ENCODE measurements at regions not wholly inside any gene's neighbourhood (a gene's known extent, or its start where the extent isn't known, plus 50 kb on each side); places are given as distances from the start of the nearest gene placed in this dataset.

GRCh38 chr5:34522599-34523386, 133.3 kb upstream of the RAI14 start:
- H3K27me3 Mint-ChIP-seq, result no peaks in the 10 kb centered on the region
- H3K4me3 Mint-ChIP-seq, result peak overlapping the region in 1 of 4 donors; percentile 1
- H3K9me3 Mint-ChIP-seq, result no peaks in the 10 kb centered on the region
- H3K27ac Mint-ChIP-seq, result no peak overlapping the region
- no peaks in the 10 kb centered on the region for H3K36me3 Mint-ChIP-seq
- H3K4me1 Mint-ChIP-seq, result peaks cover 0 to 2% (median 0%) of the 10 kb centered on the region in 3 donors

GRCh38 chr5:34523387-34523726, 132.8 kb upstream of the RAI14 start:
- H3K9me3 Mint-ChIP-seq, result no peaks in the 10 kb centered on the region
- H3K36me3 Mint-ChIP-seq, result no peaks in the 10 kb centered on the region
- no peak overlapping the region for H3K4me3 Mint-ChIP-seq
- peaks cover 0 to 2% (median 0%) of the 10 kb centered on the region in 3 donors for H3K4me1 Mint-ChIP-seq
- H3K27me3 Mint-ChIP-seq, result no peaks in the 10 kb centered on the region
- H3K27ac Mint-ChIP-seq, result no peak overlapping the region

- Mint-ChIP-seq H3K27me3 (no peaks in the 10 kb centered on the region), H3K36me3 (no peaks in the 10 kb centered on the region), H3K4me1 (peaks cover 0 to 2% (median 0%) of the 10 kb centered on the region in 3 donors), H3K9me3 (no peaks in the 10 kb centered on the region), H3K4me3 (no peak overlapping the region), H3K27ac (peak overlapping the region in 1 of 3 donors; percentile 11)
Observed at GRCh38 chr5:34524123-34524522, 132.0 kb upstream of the RAI14 start.

- Mint-ChIP-seq H3K4me3 (no peak overlapping the region), H3K27me3 (no peaks in the 10 kb centered on the region), H3K4me1 (peaks cover 0 to 2% (median 0%) of the 10 kb centered on the region in 3 donors), H3K9me3 (no peaks in the 10 kb centered on the region), H3K27ac (no peak overlapping the region), H3K36me3 (no peaks in the 10 kb centered on the region)
Observed at GRCh38 chr5:34525761-34526160, 130.4 kb upstream of the RAI14 start.

GRCh38 chr5:34526682-34527305, 129.3 kb upstream of the RAI14 start:
- H3K27me3 Mint-ChIP-seq, result no peaks in the 10 kb centered on the region
- no peaks in the 10 kb centered on the region for H3K36me3 Mint-ChIP-seq
- no peak overlapping the region for H3K4me3 Mint-ChIP-seq
- no peaks in the 10 kb centered on the region for H3K9me3 Mint-ChIP-seq
- H3K4me1 Mint-ChIP-seq, result peaks cover 0 to 2% (median 0%) of the 10 kb centered on the region in 3 donors
- no peak overlapping the region for H3K27ac Mint-ChIP-seq

GRCh38 chr5:34529581-34530331, 126.4 kb upstream of the RAI14 start:
- H3K9me3 Mint-ChIP-seq, result no peaks in the 10 kb centered on the region
- H3K4me3 Mint-ChIP-seq, result no peak overlapping the region
- H3K4me1 Mint-ChIP-seq, result peaks cover 0 to 2% (median 0%) of the 10 kb centered on the region in 3 donors
- no peaks in the 10 kb centered on the region for H3K27me3 Mint-ChIP-seq
- no peak overlapping the region for H3K27ac Mint-ChIP-seq
- no peaks in the 10 kb centered on the region for H3K36me3 Mint-ChIP-seq

GRCh38 chr5:34530637-34531036, 125.5 kb upstream of the RAI14 start:
- H3K27me3 Mint-ChIP-seq, result peaks cover 2% of the 10 kb centered on the region
- H3K27ac Mint-ChIP-seq, result no peak overlapping the region
- peaks cover 0 to 2% (median 0%) of the 10 kb centered on the region in 3 donors for H3K4me1 Mint-ChIP-seq
- H3K4me3 Mint-ChIP-seq, result no peak overlapping the region
- H3K36me3 Mint-ChIP-seq, result no peaks in the 10 kb centered on the region
- no peaks in the 10 kb centered on the region for H3K9me3 Mint-ChIP-seq

GRCh38 chr5:34531751-34532360, 124.3 kb upstream of the RAI14 start:
- H3K4me3 Mint-ChIP-seq, result no peak overlapping the region

GRCh38 chr5:34533582-34534522, 122.3 kb upstream of the RAI14 start:
- no peak overlapping the region for H3K27ac Mint-ChIP-seq
- no peak overlapping the region for H3K4me3 Mint-ChIP-seq
- H3K4me1 Mint-ChIP-seq, result peaks cover 0 to 2% (median 0%) of the 10 kb centered on the region in 3 donors
- H3K27me3 Mint-ChIP-seq, result peaks cover 2% of the 10 kb centered on the region
- H3K9me3 Mint-ChIP-seq, result no peaks in the 10 kb centered on the region
- no peaks in the 10 kb centered on the region for H3K36me3 Mint-ChIP-seq

More at GRCh38 chr5:34531751-34532360, 124.3 kb upstream of the RAI14 start:
- Mint-ChIP-seq H3K27ac (no peak overlapping the region), H3K4me1 (peaks cover 0 to 2% (median 0%) of the 10 kb centered on the region in 3 donors), H3K9me3 (no peaks in the 10 kb centered on the region), H3K27me3 (peaks cover 2% of the 10 kb centered on the region), H3K36me3 (no peaks in the 10 kb centered on the region)

- H3K27ac Mint-ChIP-seq, result no peak overlapping the region
- H3K4me3 Mint-ChIP-seq, result no peak overlapping the region
- peaks cover 0 to 2% (median 0%) of the 10 kb centered on the region in 3 donors for H3K4me1 Mint-ChIP-seq
- no peaks in the 10 kb centered on the region for H3K36me3 Mint-ChIP-seq
- H3K27me3 Mint-ChIP-seq, result peaks cover 2% of the 10 kb centered on the region
- H3K9me3 Mint-ChIP-seq, result no peaks in the 10 kb centered on the region
Observed at GRCh38 chr5:34534523-34535103, 121.5 kb upstream of the RAI14 start.

- peaks cover 0 to 2% (median 0%) of the 10 kb centered on the region in 3 donors for H3K4me1 Mint-ChIP-seq
- H3K36me3 Mint-ChIP-seq, result no peaks in the 10 kb centered on the region
- H3K9me3 Mint-ChIP-seq, result no peaks in the 10 kb centered on the region
- H3K27ac Mint-ChIP-seq, result no peak overlapping the region
- no peak overlapping the region for H3K4me3 Mint-ChIP-seq
- H3K27me3 Mint-ChIP-seq, result peaks cover 2% of the 10 kb centered on the region
Observed at GRCh38 chr5:34535433-34535832, 120.7 kb upstream of the RAI14 start.

GRCh38 chr5:34535944-34536623, 120.0 kb upstream of the RAI14 start:
- H3K27ac Mint-ChIP-seq, result no peak overlapping the region
- H3K36me3 Mint-ChIP-seq, result no peaks in the 10 kb centered on the region
- H3K4me1 Mint-ChIP-seq, result peaks cover 0 to 2% (median 0%) of the 10 kb centered on the region in 3 donors
- no peak overlapping the region for H3K4me3 Mint-ChIP-seq
- H3K27me3 Mint-ChIP-seq, result peaks cover 6% of the 10 kb centered on the region
- H3K9me3 Mint-ChIP-seq, result no peaks in the 10 kb centered on the region

GRCh38 chr5:34536699-34537098, 119.4 kb upstream of the RAI14 start:
- Mint-ChIP-seq H3K4me3 (no peak overlapping the region), H3K9me3 (no peaks in the 10 kb centered on the region), H3K27me3 (peaks cover 6% of the 10 kb centered on the region), H3K36me3 (no peaks in the 10 kb centered on the region), H3K27ac (no peak overlapping the region), H3K4me1 (peaks cover 0 to 2% (median 0%) of the 10 kb centered on the region in 3 donors)
